HG02981 (cell line): ENCODE measurements at regions not wholly inside any gene's neighbourhood (a gene's known extent, or its start where the extent isn't known, plus 50 kb on each side); places are given as distances from the start of the nearest gene placed in this dataset.
"Not testable (repeated sequence)": the region's sequence is repeated elsewhere in the genome, so short reads cannot be mapped to it uniquely, and the experiment has no call there.

Experiments
- ATAC-seq: cut with Tn5 transposase; IDR thresholded peaks from one replicate; pipeline ENCODE4 v1.9.1; 2021; ENCODE audit warnings: mild to moderate bottlenecking, moderate library complexity; ENCODE audit not compliant: unreplicated experiment

GRCh38 chr7:125491137-125491536 is 561.5 kb upstream of the POT1 start:
- ATAC-seq: no peak

GRCh38 chr7:125490167-125490566 is 560.5 kb upstream of the POT1 start:
- ATAC-seq: no peak

- ATAC-seq: no peak
Measured at GRCh38 chr7:125485223-125485622, 555.6 kb upstream of the POT1 start.

- ATAC-seq: no peak
Measured at GRCh38 chr7:125484755-125485154, 555.1 kb upstream of the POT1 start.

- no peak for ATAC-seq
Measured at GRCh38 chr7:125481323-125481722, 551.7 kb upstream of the POT1 start.

GRCh38 chr7:125480762-125481161 is 551.1 kb upstream of the POT1 start:
- no peak for ATAC-seq

- no peak for ATAC-seq
Measured at GRCh38 chr7:125468855-125469174, 539.2 kb upstream of the POT1 start.

GRCh38 chr7:125467996-125468854 is 538.6 kb upstream of the POT1 start:
- ATAC-seq: no peak

GRCh38 chr7:125465527-125465926 is 535.9 kb upstream of the POT1 start:
- ATAC-seq: no peak

- ATAC-seq: no peak
Measured at GRCh38 chr7:125462615-125463014, 533.0 kb upstream of the POT1 start.

- ATAC-seq: no peak
Measured at GRCh38 chr7:125459038-125459437, 529.4 kb upstream of the POT1 start.

- no peak for ATAC-seq
Measured at GRCh38 chr7:125450749-125451148, 521.1 kb upstream of the POT1 start.

GRCh38 chr7:125445836-125446235 is 516.2 kb upstream of the POT1 start:
- ATAC-seq: no peak

- no peak for ATAC-seq
Measured at GRCh38 chr7:125444864-125445263, 515.2 kb upstream of the POT1 start.

- ATAC-seq: no peak
Measured at GRCh38 chr7:125436220-125436619, 506.6 kb upstream of the POT1 start.

GRCh38 chr7:125431349-125431748 is 501.7 kb upstream of the POT1 start:
- no peak for ATAC-seq

GRCh38 chr7:125430013-125430412 is 500.4 kb upstream of the POT1 start:
- ATAC-seq: no peak

- no peak for ATAC-seq
Measured at GRCh38 chr7:125427676-125428075, 498.1 kb upstream of the POT1 start.

GRCh38 chr7:125425506-125425905 is 495.9 kb upstream of the POT1 start:
- ATAC-seq: no peak

GRCh38 chr7:125424721-125425120 is 495.1 kb upstream of the POT1 start:
- no peak for ATAC-seq

- ATAC-seq: no peak
Measured at GRCh38 chr7:125423458-125424155, 494.0 kb upstream of the POT1 start.

GRCh38 chr7:125421407-125421806 is 491.8 kb upstream of the POT1 start:
- not testable (repeated sequence) for ATAC-seq
